ENCODE measurements at regions not wholly inside any gene's neighbourhood (a gene's known extent, or its start where the extent isn't known, plus 50 kb on each side); places are given as distances from the start of the nearest gene placed in this dataset.

- no peak overlapping the region for H4K8ac ChIP-seq (replicated peaks; ENCODE audit: insufficient read length, low read depth, low read length)
- H3K9me3 Mint-ChIP-seq, result peaks cover 65 to 71% of the 10 kb centered on the region in 2 experiments
Observed at GRCh38 chrX:77143907-77144306, 303.3 kb upstream of the FGF16 start.

More at GRCh38 chrX:77143907-77144306, 303.3 kb upstream of the FGF16 start:
- H3K4me2 ChIP-seq (ENCODE audit: insufficient read depth, insufficient read length, low read length), result no peak overlapping the region
- H4K5ac ChIP-seq (ENCODE audit: insufficient read length, low read depth, low read length), result no peak overlapping the region
- DNase-seq, result no peak
- no peak overlapping the region for H3T11ph ChIP-seq (ENCODE audit: low read length)
- no peak overlapping the region for H3K14ac ChIP-seq (ENCODE audit: insufficient read depth, low read length)
- H3K79me1 ChIP-seq (ENCODE audit: insufficient read depth, low read depth, low read length, poor library complexity, severe bottlenecking), result no peaks in the 10 kb centered on the region
- no peak overlapping the region for H3K9ac ChIP-seq (ENCODE audit: extremely low read depth, insufficient read length, low read length)
- no peaks in the 10 kb centered on the region for H3K79me2 ChIP-seq (ENCODE audit: insufficient read depth, low read length)
- peaks cover 13% of the 10 kb centered on the region for H3K9me3 ChIP-seq (ENCODE audit: control insufficient read depth, low read depth, low read length)
- Mint-ChIP-seq H3K27ac (no peak overlapping the region), H3K27me3 (ENCODE audit: low read depth) (no peaks in the 10 kb centered on the region; the same call in 1 of the 2 replicates), H3K4me3 (no peak overlapping the region), H3K4me1 (no peaks in the 10 kb centered on the region), H3K36me3 (ENCODE audit: insufficient read depth in 1 of 3, low read depth in 3 of 3) (peaks cover 0 to 4% (median 0%) of the 10 kb centered on the region in 3 experiments; a peak in 4 of 7 replicates)
- H3K23ac ChIP-seq (ENCODE audit: insufficient read length, low read depth, low read length), result no peak overlapping the region
- no peak overlapping the region for H3K56ac ChIP-seq (ENCODE audit: insufficient read length, low read depth, low read length)
- H3K27me3 ChIP-seq (ENCODE audit: insufficient read depth, low read length), result no peaks in the 10 kb centered on the region
- no peak overlapping the region for H2BK12ac ChIP-seq (ENCODE audit: insufficient read length, low read depth, low read length)
- no peak overlapping the region for H2BK15ac ChIP-seq (ENCODE audit: low read depth, low read length)
- no peak overlapping the region for H3K27ac ChIP-seq (ENCODE audit: insufficient read length, low read depth, low read length)
- WGBS (ENCODE audit: extremely low coverage, insufficient read length, low lambda C conversion rate), result no CpG with 5 or more reads among the region's 7 CpGs
- H2AFZ ChIP-seq (ENCODE audit: low read length), result no peak overlapping the region
- H2AK5ac ChIP-seq (ENCODE audit: insufficient read length, low read length), result no peak overlapping the region
- H3K18ac ChIP-seq (ENCODE audit: insufficient read length, low read depth, low read length), result no peak overlapping the region
- no peak overlapping the region for H2BK5ac ChIP-seq (ENCODE audit: insufficient read length, low read length)
- H2BK20ac ChIP-seq (ENCODE audit: low read depth, low read length, poor library complexity, severe bottlenecking), result no peak overlapping the region
- no peak overlapping the region for H3K4ac ChIP-seq (ENCODE audit: low read depth, low read length)
- H3K23me2 ChIP-seq (ENCODE audit: insufficient read length, low read depth, low read length, poor library complexity, severe bottlenecking), result no peaks in the 10 kb centered on the region
- H4K91ac ChIP-seq (ENCODE audit: insufficient read length, low read depth, low read length), result no peak overlapping the region
- no peak overlapping the region for H2BK120ac ChIP-seq (ENCODE audit: low read depth, low read length, poor library complexity, severe bottlenecking)
- TF ChIP-seq, protein P1, sequence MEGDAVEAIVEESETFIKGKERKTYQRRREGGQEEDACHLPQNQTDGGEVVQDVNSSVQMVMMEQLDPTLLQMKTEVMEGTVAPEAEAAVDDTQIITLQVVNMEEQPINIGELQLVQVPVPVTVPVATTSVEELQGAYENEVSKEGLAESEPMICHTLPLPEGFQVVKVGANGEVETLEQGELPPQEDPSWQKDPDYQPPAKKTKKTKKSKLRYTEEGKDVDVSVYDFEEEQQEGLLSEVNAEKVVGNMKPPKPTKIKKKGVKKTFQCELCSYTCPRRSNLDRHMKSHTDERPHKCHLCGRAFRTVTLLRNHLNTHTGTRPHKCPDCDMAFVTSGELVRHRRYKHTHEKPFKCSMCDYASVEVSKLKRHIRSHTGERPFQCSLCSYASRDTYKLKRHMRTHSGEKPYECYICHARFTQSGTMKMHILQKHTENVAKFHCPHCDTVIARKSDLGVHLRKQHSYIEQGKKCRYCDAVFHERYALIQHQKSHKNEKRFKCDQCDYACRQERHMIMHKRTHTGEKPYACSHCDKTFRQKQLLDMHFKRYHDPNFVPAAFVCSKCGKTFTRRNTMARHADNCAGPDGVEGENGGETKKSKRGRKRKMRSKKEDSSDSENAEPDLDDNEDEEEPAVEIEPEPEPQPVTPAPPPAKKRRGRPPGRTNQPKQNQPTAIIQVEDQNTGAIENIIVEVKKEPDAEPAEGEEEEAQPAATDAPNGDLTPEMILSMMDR (conservative IDR thresholded peaks at IDR 0.05), result no peak
- H4K20me1 ChIP-seq (ENCODE audit: control insufficient read depth, insufficient read depth, insufficient read length), result no peaks in the 10 kb centered on the region
- no peaks in the 10 kb centered on the region for H3K4me1 ChIP-seq (ENCODE audit: insufficient read depth, low read length)

Data from H9 (cell line).